Liver (tissue), 3 donors: ENCODE measurements at regions not wholly inside any gene's neighbourhood (a gene's known extent, or its start where the extent isn't known, plus 50 kb on each side); places are given as distances from the start of the nearest gene placed in this dataset.

Experiments
- RXRA ChIP-seq, 2 donors: IDR thresholded peaks; 2 replicates each; pipeline ENCODE4 v1.6.1; 2017 to 2018; ENCODE audit warnings: antibody characterized with exemption in 2 of 2, mild to moderate bottlenecking in 1 of 2
- TF ChIP-seq, protein P1 (sequence below): fragments of 150-350 bp; IDR thresholded peaks from 2 replicates; pipeline ENCODE4 v1.5.1; 2017; ENCODE audit warnings: improper control_type of control experiment, low read depth, low read length; ENCODE audit not compliant: missing input control
- donor health status: healthy.
- donor health status: healthy.

DNA sequence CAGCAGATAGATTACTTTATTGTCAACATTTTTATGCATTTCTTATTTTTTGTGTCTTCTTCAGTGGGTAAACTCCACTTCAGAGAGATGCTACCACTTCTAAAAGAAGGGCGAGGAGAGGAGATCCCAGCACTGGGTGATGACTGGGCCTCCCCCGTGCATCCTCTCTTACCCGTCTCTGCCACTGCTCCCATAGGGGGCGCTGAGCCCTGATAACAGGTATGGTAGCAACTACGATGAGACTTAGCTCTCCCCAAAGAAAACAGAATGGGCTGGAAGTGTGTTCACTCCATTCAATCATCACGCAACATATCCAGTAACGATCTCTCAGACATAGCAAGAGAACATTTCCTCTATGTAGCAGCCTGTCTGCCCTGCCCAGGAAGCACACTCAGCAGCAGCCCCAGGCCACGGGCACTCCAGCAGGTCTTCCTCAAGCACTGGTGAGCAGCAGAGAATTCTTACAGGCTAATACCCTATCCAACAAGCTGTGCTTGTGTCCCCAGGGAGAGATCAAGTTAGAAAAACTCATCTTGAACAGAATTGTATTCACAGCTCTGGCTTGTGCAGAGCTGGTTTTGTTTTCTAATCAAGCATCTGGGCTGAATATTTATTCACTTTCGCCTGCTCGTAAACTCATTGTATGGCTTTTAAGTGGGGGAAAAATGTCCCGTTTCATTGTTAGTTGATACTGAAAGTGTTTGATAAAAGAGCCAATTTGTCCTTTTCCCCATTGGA is 533.1 kb upstream of the CDH4 start:
- TF ChIP-seq, protein P1, sequence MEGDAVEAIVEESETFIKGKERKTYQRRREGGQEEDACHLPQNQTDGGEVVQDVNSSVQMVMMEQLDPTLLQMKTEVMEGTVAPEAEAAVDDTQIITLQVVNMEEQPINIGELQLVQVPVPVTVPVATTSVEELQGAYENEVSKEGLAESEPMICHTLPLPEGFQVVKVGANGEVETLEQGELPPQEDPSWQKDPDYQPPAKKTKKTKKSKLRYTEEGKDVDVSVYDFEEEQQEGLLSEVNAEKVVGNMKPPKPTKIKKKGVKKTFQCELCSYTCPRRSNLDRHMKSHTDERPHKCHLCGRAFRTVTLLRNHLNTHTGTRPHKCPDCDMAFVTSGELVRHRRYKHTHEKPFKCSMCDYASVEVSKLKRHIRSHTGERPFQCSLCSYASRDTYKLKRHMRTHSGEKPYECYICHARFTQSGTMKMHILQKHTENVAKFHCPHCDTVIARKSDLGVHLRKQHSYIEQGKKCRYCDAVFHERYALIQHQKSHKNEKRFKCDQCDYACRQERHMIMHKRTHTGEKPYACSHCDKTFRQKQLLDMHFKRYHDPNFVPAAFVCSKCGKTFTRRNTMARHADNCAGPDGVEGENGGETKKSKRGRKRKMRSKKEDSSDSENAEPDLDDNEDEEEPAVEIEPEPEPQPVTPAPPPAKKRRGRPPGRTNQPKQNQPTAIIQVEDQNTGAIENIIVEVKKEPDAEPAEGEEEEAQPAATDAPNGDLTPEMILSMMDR: no peak
- no peak for TF ChIP-seq RXRA (IDR thresholded peaks at IDR 0.05)
